Right ventricle myocardium superior (tissue), 1 donor: ENCODE measurements at regions not wholly inside any gene's neighbourhood (a gene's known extent, or its start where the extent isn't known, plus 50 kb on each side); places are given as distances from the start of the nearest gene placed in this dataset.
A peak's percentile ranks its signal among the peaks of the same experiment; 100 is the strongest.

Experiments used
- ATAC-seq: fragments of 200-7000 bp; cut with Tn5 transposase; one replicate; pipeline ENCODE4 v1.9.1; 2020; ENCODE audit warnings: mild to moderate bottlenecking; ENCODE audit not compliant: poor library complexity
- DNase-seq: peaks from one replicate; pipeline ENCODE4 v3.0.0-alpha.2; 2020
- intact Hi-C: fragments of 100-400 bp; cut with DNase I; formaldehyde crosslinking; loops from one replicate; pipeline ENCODE4 v1.11.2; 2022
- donor health status: DM: no; HTN: yes; CAD: no; lungs with severe emphysema.

DNA sequence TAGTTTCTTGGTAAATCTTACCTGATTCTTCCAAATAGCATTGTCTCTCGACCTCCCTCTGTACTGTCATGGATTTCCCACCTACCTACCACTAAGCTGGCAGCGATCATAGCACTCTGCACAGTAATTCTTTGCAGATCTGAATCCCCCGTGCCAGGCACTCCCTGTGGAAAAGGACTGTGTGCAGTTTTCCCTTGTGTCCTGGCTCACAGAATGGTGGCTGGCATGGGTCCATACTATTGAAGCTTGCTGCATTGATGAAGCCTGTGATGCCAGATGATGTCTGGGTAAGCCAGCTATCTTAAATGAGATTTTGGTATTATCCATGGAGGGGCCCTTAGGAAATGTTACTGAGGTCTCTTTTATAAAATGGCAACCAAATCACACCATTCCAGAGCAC, 135.7 kb downstream of the RPAP3 start:
- intact Hi-C loops: no loop called here
- no peak for ATAC-seq
- no peak for DNase-seq

DNA sequence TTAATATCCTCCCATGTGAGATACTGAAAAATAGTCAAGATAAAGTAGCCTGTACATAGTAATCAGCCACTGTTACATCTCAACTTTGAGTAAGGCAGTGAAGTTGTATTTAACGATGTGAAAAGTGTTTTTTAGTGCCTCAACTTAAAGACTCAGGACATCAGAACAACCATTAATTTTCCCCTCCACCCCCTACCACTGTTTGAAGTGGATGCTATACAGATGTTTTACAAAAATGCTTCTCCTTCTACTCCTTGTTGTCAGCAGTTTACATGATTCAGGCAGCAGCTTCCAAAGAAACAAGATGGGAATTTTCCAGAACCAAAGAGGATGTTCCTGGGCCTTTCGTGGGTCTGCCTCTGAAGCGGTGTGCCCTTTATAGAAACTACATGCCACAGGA, 143.6 kb downstream of the RPAP3 start:
- DNase-seq (no peak), ATAC-seq (no peak)
- intact Hi-C loops: no loop called here

DNA sequence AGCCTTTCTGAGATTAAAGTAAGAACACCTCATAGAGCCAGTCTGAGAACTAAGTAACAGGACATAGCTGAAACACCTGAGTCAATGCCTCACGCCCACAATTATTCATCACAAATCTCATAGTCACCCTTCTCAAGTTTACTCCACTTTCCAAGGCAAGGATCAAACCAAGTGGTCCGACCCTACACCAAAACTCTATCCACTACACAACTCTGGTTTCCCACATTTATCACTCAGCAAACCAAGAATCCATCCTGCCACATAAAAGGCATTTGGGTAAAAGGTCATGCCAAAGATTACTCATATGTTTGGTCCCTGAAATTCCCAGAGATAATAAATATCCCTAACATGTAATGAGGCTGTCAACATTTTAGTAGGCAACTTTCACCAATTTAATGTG, 144.1 kb downstream of the RPAP3 start:
- ATAC-seq (no peak), DNase-seq (no peak)
- intact Hi-C loops: no loop called here

DNA sequence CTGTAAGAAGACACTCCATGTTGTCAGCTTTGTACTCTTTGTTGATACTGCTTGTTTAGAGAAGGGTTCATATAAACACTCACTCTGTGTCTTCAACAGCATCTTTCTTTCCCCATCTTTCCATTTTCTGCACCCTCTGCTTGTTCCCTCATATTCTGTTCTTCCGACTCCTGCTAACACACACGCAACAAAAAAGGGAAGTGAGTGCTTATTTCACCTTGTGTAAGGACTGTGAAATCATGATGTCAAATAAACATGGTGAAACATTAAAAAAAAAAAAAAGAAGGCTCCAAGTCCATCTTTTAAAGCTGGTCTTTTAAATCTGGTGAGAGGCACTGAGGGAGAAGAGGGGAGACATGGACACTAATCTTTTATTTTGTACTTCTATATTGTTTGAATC, 145.4 kb downstream of the RPAP3 start:
- intact Hi-C loops: no loop called here
- ATAC-seq: no peak
- DNase-seq: no peak

DNA sequence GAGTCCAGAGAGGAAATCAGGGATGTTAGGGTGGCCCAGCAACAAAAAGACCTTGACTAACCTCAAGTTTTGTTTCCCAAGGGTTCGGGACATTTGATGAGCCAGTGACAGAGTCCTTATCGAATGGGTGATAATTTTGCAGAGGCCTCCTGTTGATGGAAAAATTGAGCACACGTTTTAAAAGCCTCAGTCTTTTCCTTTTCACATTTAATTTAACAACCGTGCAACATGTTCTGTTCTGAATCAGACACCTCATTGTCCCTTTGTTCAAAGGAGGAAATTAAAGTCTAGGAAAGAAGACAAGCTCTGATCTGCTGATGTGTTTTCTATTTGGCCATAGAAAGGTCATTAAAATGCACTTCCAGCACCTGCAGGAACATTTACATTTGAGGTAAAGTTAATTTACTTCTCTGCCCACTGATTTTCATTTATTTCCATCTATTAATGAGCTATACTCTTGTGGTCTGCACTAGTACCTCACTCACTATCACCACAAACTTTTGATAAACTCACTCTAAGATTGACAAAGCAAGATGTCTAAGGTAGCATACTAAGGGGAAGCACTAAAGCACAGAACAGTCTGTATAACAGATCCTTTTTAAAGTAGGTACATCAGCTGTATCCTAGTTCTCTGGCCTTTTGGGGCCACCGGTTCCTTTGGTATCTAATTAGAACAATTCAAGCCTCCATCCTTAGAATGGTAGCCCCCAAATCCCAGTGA, 147.0 kb downstream of the RPAP3 start:
- ATAC-seq: no peak
- DNase-seq: no peak
- intact Hi-C loops: no loop called here

DNA sequence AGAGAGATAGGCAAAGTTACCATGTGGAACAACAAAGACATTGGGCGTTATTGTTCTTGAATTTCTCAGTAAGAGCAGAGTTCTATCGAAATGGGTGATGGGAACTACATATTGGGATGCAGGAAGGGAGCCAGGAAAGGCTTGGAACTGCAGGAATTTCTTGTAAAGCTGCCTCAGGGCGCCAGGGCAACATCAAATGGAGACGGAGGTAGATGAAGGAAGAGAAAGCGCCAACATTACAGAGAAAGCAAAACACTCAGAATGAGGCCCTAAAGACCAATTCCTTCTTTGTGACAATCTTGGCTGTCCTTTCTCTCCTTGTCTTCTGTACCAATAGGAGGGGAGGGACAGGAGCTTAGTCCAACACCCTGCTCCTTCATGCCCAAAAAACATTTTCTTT, 148.4 kb downstream of the RPAP3 start:
- no peak for DNase-seq
- ATAC-seq: no peak
- intact Hi-C loops: no loop called here

DNA sequence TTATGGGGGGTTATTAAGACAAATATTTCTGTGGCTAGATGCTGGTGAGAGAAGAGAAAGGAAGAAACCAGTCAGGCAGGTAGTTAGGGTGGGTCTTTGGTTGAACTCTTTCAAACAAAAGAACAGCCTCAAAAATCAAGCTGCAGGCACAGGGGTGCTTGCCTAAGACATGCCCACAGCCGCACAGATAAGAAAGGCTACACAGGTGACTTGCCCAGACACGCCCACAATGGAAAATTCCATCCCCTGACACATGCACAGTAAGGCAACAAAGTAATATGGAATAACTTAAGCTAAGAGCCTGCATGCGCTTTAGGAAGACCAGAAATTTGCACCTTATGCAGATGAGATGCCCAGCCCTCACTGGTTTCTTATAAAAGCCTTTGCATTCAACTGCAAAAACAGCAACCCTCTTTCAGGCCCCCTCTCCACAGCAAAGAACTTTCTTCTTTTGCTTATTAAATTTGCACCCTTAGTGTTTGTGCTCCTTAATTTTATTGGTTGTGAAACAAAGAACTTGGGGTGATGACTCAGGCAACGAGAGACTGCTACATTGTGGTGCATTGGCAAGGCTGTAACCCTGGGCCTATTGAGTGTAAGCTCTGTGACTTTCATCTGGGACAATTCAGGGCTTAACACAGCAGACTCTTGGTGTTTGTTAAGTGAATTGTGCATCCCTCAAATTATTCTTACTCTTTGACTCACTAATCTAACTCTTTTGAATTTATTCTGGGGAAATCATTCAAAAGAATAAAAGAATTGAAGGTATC, 149.4 kb downstream of the RPAP3 start:
- intact Hi-C loops: no loop called here

DNA sequence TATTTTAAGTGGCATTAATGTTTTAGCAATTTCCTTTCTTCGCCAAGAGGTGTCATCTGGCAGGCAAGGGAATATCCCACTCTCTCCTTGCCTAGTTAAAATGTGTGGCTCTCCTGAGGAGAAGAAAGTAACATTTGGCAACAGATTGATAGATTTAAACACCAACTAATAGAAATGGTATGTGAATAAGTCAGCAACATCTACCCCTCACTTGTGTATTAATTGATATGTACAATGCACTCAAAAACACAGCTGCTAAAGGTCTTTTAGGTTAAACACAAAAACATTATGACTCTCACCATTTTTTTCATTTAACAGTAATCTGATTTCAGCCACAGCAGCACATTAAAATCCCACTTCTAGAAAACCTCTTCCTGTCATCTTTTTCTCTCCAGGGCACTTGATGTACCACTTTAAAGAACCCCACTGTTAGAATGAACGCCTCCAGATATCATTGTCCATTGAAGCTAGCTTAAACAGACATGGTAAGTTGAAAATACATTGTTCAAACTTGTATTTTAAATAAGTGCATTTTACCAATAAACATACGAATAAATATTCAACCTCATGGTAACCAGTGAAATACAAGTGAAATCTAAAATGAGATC, 151.7 kb downstream of the RPAP3 start:
- DNase-seq (no peak), ATAC-seq (no peak)
- intact Hi-C loops: no loop called here

More for the DNA sequence above, 149.4 kb downstream of the RPAP3 start:
- ATAC-seq: no peak
- DNase-seq: no peak

DNA sequence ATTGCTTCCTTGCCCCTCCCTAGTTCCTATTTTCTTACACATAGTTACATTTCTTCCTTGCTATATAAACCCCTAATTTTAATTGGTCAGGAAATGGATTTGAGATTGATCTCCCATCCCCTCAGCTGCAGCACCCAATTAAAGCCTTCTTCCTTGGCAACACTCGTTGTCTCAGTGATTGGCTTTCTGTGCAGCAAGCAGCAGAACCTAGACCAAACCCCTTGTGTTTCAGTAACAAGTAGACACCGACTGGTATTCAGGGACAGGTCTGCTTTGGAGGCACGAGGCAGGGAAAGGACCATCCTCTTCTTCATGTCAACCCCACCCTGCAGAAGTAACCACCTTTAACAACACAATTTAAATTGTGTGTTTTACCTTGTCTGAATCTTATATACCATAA, 152.6 kb downstream of the RPAP3 start:
- DNase-seq (no peak), ATAC-seq (no peak)
- intact Hi-C loops: no loop called here

DNA sequence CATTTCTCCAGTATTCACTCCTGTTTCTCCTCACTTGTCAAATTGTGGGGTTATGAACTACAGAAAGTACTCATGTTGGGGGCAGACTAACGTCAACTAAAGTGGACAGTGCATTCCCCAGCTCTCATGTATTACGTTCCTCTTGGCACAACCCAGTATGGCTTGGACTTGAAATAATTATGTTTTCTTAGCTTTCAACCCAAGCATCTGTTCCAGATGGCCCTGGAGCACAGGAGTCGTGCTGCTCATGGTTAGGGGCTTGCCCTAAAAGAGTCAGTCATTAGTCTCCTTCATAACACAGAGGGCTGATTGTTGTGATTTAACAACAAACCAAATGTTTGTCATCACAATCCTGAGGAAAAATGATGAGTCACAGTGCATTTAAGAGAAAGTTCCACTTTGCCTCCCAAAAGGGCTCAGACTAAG, 154.4 kb downstream of the RPAP3 start:
- intact Hi-C loops: no loop called here
- DNase-seq (peak; percentile 48), ATAC-seq (peak; percentile 93)

DNA sequence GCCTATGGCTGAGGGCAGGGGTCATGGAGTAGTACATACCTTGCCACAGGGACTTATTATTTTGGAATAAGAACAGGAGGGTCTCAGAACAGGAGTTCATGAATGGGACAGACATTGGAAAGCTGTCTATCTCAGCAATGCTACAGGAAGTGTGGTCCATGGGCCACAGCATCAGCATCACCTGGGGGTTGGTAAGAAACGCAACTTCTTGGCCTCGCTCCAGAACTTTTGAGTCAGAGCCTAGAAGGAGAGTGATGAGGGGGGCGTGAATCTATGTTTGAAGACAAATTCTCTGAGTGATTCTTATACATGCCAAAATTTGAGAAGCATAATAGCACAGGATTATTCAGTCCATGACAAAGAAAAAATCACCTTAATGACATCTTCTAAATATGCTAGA, 156.6 kb downstream of the RPAP3 start:
- intact Hi-C loops: no loop called here
- no peak for ATAC-seq
- DNase-seq: no peak

DNA sequence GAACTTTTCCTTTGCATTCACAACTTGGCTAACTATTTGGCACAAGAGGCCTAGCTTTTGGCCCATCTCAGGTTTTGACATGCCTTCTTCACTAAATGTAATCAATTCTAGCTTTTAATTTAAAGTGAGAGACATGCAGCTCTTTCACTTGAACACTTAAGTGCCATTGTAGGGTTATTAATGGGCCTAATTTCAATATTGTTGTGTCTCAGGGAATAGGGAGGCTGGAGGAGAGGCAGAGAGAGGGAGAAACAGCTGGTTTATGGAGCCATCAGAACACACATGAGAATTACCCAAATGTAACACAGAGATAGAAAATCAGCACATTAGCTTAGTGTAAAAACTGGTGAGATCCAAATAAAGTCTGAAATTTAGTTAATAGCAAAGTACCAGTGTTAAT, 157.4 kb downstream of the RPAP3 start:
- intact Hi-C loops: no loop called here
- DNase-seq (no peak), ATAC-seq (no peak)

DNA sequence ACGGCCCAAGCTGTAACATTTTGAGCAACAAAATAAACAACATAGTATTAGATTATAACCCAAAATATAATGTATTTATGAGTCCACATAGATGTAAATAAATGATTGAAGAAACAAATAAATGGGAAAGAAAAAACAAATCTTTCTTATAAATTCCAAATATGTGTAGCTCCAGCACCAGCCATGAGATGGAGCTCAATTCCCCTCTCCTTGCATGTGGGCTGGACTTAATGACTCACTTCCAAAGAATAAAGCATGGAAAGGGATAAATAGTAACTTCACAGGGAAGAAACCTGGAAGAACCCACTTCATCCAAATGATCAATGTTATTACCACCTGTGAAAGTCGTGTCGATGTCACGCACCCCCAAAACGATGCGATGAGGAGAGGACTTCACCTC, 158.8 kb downstream of the RPAP3 start:
- ATAC-seq: no peak
- no peak for DNase-seq
- intact Hi-C loops: no loop called here

DNA sequence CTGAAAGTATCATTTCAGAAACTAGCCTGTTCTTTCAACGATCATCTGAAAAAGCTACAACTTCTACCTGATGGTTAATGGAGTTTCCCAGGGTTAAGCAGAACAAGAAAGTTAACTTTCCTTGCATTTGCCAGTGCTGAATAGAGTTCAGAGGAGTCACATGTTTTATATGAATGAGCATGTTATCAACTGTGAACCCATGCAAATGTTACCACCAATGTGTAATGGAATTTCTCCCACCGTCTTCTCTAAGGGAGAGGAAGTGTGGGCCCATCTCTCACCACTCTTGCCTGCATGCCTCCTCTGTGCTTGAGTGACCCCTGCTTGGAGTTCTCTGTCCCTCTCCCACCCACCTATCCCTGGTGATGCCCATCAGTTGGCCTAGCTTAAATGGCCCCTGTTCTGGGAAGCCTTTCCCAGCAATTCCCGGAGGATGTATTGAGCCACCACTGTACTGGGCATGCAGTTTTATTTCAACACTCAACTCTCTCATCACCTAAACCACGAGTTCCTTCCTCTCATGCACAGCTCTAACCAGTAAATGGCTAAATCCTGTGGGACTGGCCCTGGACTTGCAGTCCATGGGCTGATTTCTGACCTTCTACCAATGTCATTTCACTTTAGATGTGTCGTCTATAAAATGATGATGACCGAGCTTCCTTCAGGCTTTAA, 159.8 kb downstream of the RPAP3 start:
- ATAC-seq (no peak), DNase-seq (no peak)
- intact Hi-C loops: no loop called here

DNA sequence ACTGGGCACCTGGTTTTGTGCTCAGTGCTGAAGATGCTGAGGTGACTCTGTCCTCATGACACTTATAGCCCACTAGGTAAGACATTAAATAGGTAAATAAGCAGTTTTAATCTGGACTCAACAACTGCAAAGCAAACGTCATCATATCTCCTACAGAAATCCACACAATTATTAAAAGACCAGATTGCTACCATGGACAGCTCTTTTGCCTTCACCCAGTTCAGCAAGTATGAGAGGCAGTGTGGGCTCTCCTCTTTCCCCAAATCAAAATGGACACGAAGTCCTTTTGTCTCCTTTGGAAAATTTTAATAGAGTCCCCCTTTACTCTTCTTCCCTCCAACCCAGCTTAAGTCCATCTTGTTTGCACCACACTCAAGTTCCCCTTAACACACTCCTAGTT, 171.1 kb downstream of the RPAP3 start:
- intact Hi-C loops: no loop called here
- ATAC-seq (no peak), DNase-seq (no peak)

DNA sequence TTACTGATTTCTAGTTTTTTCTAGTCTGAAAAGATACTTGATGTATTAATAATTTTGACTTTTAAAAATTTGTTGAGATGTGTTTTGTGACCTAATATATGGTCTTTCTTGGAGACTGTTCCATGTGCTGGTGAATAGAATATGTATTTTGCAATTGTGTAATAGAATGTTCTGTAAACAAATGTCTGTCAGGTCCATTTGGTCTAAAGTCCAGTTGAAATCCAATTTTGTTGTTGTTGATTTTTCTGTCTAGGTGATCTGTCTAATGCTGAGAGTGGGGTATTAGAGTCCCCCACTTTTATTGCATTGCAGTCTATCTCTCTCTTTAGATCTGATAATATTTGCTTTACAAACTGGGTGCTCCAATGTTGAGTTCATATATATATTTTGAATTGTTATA, 175.8 kb downstream of the RPAP3 start:
- ATAC-seq (no peak), DNase-seq (no peak)
- intact Hi-C loops: no loop called here

DNA sequence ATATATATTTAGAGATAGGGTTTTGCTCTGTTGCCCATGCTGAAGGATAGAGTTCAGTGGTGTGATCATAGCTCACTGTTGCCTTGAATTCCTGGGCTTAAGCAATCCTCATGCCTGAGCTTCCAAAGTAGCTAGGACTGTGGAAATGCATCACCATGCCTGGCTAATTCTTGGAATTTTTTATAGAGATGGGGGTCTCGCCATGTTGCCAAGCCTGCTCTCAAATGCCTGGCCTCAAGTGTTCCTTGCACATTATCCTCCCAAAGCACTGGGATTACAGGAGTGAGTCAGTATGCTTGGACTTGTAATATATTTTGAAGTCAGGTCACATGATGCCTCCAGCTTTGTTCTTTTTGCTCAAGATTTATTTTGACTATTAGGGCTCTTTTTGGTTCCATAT, 178.0 kb downstream of the RPAP3 start:
- DNase-seq: no peak
- no peak for ATAC-seq
- intact Hi-C loops: no loop called here

DNA sequence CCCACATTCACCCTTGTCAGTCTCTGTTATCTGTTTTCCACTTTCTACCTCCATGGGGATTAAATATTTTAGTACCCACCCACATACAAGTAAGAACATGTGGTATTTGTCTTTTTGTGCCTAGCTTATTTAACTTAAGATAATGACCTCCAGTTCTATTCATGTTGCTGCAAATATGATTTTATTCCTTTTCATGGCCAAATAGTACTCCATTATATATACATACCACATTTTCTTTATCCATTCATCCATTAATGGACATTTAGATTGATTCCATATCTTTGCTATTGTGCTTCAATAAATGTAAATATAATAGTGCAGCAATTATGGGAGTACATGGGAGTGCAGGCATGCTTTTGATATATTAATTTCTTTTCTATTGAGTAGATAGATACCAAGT, 185.8 kb downstream of the RPAP3 start:
- intact Hi-C loops: no loop called here
- no peak for ATAC-seq

DNA sequence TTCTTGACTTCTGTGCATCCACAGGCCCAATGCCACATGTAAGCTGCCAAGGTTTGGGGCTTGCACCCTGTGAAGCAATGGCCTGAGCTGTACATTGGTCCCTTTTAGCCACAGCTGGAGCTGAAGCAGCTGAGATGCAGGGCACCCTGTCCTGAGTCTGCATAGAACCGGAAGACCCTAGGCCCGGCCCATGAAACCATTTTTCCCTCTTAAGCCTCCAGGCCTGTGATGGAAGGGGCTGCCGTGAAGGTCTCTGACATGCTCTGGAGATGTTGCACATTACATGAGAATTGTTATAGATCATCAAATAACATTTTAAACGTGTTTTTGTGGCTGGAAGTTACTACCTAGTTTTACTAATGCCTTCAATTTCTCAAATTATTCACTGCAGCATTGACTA, 188.7 kb downstream of the RPAP3 start:
- intact Hi-C loops: no loop called here

More for the DNA sequence above, 185.8 kb downstream of the RPAP3 start:
- no peak for DNase-seq

DNA sequence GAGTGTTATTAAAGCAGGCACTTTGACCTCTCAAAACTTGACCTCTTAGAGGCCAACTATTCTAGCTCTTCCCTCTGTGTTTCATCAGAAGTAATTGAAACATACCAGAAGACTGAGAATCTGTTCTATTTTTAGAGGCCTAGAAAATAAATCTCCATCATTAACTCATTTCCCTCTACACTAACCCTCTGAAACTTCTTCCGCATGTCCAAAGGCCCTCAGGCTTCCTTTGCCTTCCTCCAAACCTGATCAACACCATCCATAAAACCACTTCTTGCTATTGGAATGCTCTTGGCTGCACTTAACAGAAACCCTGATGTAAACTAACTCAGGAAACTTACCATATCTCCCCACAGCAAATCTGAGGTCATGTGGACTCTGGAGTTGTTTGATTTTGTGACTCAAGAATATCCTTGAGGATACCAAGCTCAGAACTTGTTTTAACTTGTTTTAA, 196.4 kb downstream of the RPAP3 start:
- DNase-seq (no peak), ATAC-seq (no peak)
- intact Hi-C loops: no loop called here

More for the DNA sequence above, 188.7 kb downstream of the RPAP3 start:
- ATAC-seq: no peak
- no peak for DNase-seq
